ENCODE measurements at regions not wholly inside any gene's neighbourhood (a gene's known extent, or its start where the extent isn't known, plus 50 kb on each side); places are given as distances from the start of the nearest gene placed in this dataset.

- Histone ChIP-seq H3K4me3 (no peak overlapping the region), H3K9me3 (no peaks in the 10 kb centered on the region), H3K4me1 (ENCODE audit: low read depth) (no peaks in the 10 kb centered on the region), H3K36me3 (ENCODE audit: low read depth) (no peaks in the 10 kb centered on the region)
- no peak for DNase-seq
- intact Hi-C loops (cut with DNase I, micrococcal nuclease), result no loop called here
- no peak for ATAC-seq
- TF ChIP-seq CTCF (IDR thresholded peaks at IDR 0.05), result no peak
Observed at GRCh38 chr5:145230781-145231180, 604.4 kb downstream of the PRELID2 start.

DNA sequence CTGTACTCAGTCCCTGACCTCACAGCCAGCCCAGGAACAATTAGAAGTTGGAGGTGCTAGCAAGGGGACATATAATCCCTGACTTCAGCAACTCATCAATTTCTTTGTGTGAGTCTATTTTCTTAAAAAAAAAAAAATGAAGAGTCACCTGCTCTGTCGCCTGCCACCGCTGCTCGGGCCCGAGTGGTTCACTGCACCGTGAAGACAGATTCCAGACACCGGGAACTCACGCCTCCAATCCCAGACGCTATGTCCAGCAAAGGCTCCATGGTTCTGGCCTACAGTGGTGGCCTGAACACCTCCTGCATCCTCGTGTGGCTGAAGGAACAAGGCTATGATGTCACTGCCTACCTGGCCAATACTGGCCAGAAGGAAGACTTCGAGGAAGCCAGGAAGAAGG, 606.6 kb downstream of the PRELID2 start:
- intact Hi-C loops (cut with DNase I, micrococcal nuclease), result no loop called here
- DNase-seq (no peak), ATAC-seq (no peak)
- H3K36me3 ChIP-seq (ENCODE audit: low read depth), result no peaks in the 10 kb centered on the region
- TF ChIP-seq CTCF (IDR thresholded peaks at IDR 0.05), result no peak
- no peaks in the 10 kb centered on the region for H3K4me1 ChIP-seq (ENCODE audit: low read depth)
- no peak overlapping the region for H3K4me3 ChIP-seq
- H3K9me3 ChIP-seq, result no peaks in the 10 kb centered on the region

- no peak overlapping the region for H3K4me3 ChIP-seq
- TF ChIP-seq CTCF (IDR thresholded peaks at IDR 0.05), result no peak
- intact Hi-C loops (cut with DNase I, micrococcal nuclease), result no loop called here
Observed at GRCh38 chr5:145227881-145228280, 607.3 kb downstream of the PRELID2 start.

GRCh38 chr5:145226726-145227125, 608.4 kb downstream of the PRELID2 start:
- Histone ChIP-seq H3K9me3 (no peaks in the 10 kb centered on the region), H3K36me3 (ENCODE audit: low read depth) (no peaks in the 10 kb centered on the region), H3K4me1 (ENCODE audit: low read depth) (no peaks in the 10 kb centered on the region), H3K4me3 (no peak overlapping the region)
- TF ChIP-seq CTCF (IDR thresholded peaks at IDR 0.05), result no peak
- ATAC-seq, result no peak
- intact Hi-C loops (cut with DNase I, micrococcal nuclease), result no loop called here
- no peak for DNase-seq

More at GRCh38 chr5:145227881-145228280, 607.3 kb downstream of the PRELID2 start:
- no peak for DNase-seq
- no peak for ATAC-seq
- Histone ChIP-seq H3K9me3 (no peaks in the 10 kb centered on the region), H3K4me1 (ENCODE audit: low read depth) (no peaks in the 10 kb centered on the region), H3K36me3 (ENCODE audit: low read depth) (no peaks in the 10 kb centered on the region)

GRCh38 chr5:145225529-145225928, 609.6 kb downstream of the PRELID2 start:
- DNase-seq, result no peak
- intact Hi-C loops (cut with DNase I, micrococcal nuclease), result no loop called here
- no peak for TF ChIP-seq CTCF (IDR thresholded peaks at IDR 0.05)
- H3K4me1 ChIP-seq (ENCODE audit: low read depth), result no peaks in the 10 kb centered on the region
- no peak for ATAC-seq
- H3K36me3 ChIP-seq (ENCODE audit: low read depth), result no peaks in the 10 kb centered on the region
- no peaks in the 10 kb centered on the region for H3K9me3 ChIP-seq
- H3K4me3 ChIP-seq, result no peak overlapping the region

DNA sequence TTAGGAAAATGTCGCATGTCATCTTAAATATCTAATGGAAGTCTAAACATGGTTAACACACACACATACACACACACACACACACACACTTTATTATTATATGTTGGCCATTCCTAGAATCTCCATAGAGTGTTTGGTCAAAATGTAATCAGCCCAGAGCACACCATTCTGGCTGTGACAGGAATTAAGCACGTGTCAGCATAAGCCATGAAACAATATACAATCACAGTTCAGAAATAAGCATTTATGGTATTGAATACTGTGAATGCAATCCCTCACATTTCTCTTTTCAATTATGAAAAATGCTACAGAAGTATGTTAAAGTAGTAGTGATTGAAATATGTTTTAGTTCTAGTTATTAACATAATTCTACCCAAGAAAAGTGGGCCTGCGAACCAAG, 611.6 kb downstream of the PRELID2 start:
- no peaks in the 10 kb centered on the region for H3K36me3 ChIP-seq (ENCODE audit: low read depth)
- ATAC-seq, result no peak
- TF ChIP-seq CTCF (IDR thresholded peaks at IDR 0.05), result no peak
- DNase-seq, result no peak
- H3K4me3 ChIP-seq, result no peak overlapping the region
- no peaks in the 10 kb centered on the region for H3K4me1 ChIP-seq (ENCODE audit: low read depth)
- H3K9me3 ChIP-seq, result no peaks in the 10 kb centered on the region
- intact Hi-C loops (cut with DNase I, micrococcal nuclease), result no loop called here
